Gastrocnemius medialis (tissue), 4 donors: ENCODE measurements at regions not wholly inside any gene's neighbourhood (a gene's known extent, or its start where the extent isn't known, plus 50 kb on each side); places are given as distances from the start of the nearest gene placed in this dataset.

Experiments used
- POLR2A ChIP-seq, 2 donors: fragments of 450-650 bp; IDR thresholded peaks; one replicate each; pipeline ENCODE4 v1.6.1; 2017; ENCODE audit warnings: antibody characterized with exemption in 2 of 2, mild to moderate bottlenecking in 2 of 2, moderate library complexity in 2 of 2
- TF ChIP-seq, protein P1 (sequence below), 5 experiments: fragments of 450-650 bp in 3 of 5; fragments of 200-600 bp in 2 of 5; sonication (generic) in 2 of 5; IDR thresholded peaks in 4 of 5; conservative IDR thresholded peaks in 1 of 5; 1 replicate in 4 of 5; 2 replicates in 1 of 5; pipeline ENCODE4 v1.5.1; 2016 to 2019; ENCODE audit warnings: antibody characterized with exemption in 5 of 5, mild to moderate bottlenecking in 3 of 5, moderate library complexity in 3 of 5

DNA sequence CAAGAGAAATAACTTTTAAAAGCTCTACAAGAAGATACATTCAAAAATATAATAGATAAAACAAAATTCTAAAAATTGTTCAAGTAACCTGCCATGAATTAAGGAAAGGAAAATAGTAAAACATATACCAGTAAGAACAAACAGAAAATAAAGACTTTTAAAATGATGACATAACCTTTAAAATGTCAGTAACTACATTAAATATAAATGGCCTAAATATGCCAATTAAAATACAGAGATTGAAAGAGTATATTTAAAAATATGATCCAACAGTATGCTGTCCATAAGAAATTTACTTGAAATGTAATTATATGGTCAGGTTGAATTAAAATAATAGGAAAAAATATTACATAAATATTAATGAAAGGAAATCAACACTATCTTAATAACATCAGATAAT is 911.7 kb upstream of the POU3F3 start:
- TF ChIP-seq, protein P1, sequence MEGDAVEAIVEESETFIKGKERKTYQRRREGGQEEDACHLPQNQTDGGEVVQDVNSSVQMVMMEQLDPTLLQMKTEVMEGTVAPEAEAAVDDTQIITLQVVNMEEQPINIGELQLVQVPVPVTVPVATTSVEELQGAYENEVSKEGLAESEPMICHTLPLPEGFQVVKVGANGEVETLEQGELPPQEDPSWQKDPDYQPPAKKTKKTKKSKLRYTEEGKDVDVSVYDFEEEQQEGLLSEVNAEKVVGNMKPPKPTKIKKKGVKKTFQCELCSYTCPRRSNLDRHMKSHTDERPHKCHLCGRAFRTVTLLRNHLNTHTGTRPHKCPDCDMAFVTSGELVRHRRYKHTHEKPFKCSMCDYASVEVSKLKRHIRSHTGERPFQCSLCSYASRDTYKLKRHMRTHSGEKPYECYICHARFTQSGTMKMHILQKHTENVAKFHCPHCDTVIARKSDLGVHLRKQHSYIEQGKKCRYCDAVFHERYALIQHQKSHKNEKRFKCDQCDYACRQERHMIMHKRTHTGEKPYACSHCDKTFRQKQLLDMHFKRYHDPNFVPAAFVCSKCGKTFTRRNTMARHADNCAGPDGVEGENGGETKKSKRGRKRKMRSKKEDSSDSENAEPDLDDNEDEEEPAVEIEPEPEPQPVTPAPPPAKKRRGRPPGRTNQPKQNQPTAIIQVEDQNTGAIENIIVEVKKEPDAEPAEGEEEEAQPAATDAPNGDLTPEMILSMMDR (IDR thresholded peaks at IDR 0.05 in 4 of 5, conservative IDR thresholded peaks at IDR 0.05 in 1 of 5): no peak
- TF ChIP-seq POLR2A (IDR thresholded peaks at IDR 0.05): no peak
